ENCODE measurements at regions not wholly inside any gene's neighbourhood (a gene's known extent, or its start where the extent isn't known, plus 50 kb on each side); places are given as distances from the start of the nearest gene placed in this dataset.

GRCh38 chr6:166023273-166023989 lies 144.2 kb downstream of the TBXT start (continued):
- TF ChIP-seq ZNF462 (CRISPR knock-in tag; IDR thresholded peaks at IDR 0.05) (no peak), CREB1 (CRISPR knock-in tag; IDR thresholded peaks at IDR 0.05; ENCODE audit: low read depth) (no peak)

DNA sequence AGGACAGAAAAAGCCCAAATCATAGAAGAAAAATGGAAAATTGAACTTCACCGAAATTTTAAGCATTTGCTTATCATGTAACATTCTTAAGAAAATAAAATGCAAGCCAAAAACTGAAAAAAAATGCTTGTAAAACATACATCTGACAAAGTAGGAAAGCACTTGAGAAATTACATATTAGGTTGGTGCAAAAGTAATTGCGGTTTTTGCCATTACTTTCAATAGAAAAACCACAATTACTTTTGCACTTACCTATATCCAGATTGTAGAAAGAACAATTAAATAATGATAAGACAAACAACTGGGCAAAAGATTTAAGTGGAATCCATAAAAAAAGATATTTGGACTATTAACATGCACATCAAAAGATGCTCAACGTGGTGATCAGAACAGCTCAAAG lies 146.2 kb downstream of the TBXT start:
- no peak for DNase-seq (ENCODE audit: low spot score)
- Mint-ChIP-seq H3K36me3 (ENCODE audit: low read depth) (peaks cover 8% of the 10 kb centered on the region; the same call in 2 of the 3 replicates), H3K4me3 (no peak overlapping the region), H3K4me1 (no peaks in the 10 kb centered on the region), H3K27me3 (ENCODE audit: insufficient read depth, low read depth, poor library complexity) (peaks cover 3% of the 10 kb centered on the region), H3K9me3 (peaks cover 29% of the 10 kb centered on the region), H3K27ac (no peak overlapping the region)
- H3K36me3 ChIP-seq (ENCODE audit: insufficient read depth), result peaks cover 2% of the 10 kb centered on the region; the same call in 1 of the 2 replicates
- no peaks in the 10 kb centered on the region for H3K27me3 ChIP-seq (ENCODE audit: insufficient read depth)
- H3K4me2 ChIP-seq, result no peak overlapping the region
- H3K9me2 ChIP-seq (ENCODE audit: insufficient read depth), result 0 out of 2 replicates have a peak, but pooled peaks cover 3% of the 10 kb centered on the region
- no peaks in the 10 kb centered on the region for H3K4me1 ChIP-seq (ENCODE audit: insufficient read depth)
- no peak overlapping the region for H2AFZ ChIP-seq
- no peaks in the 10 kb centered on the region for H3F3A ChIP-seq (replicated peaks; ENCODE audit: low read depth)
- no peaks in the 10 kb centered on the region for H4K20me1 ChIP-seq (replicated peaks; ENCODE audit: insufficient read depth)
- ATAC-seq, result no peak
- no peak overlapping the region for H3K4me3 ChIP-seq
- no peaks in the 10 kb centered on the region for H3K79me2 ChIP-seq (replicated peaks; ENCODE audit: insufficient read depth)
- no peak overlapping the region for H3K27ac ChIP-seq (ENCODE audit: low read depth)
- TF ChIP-seq ZNF331 (CRISPR knock-in tag; IDR thresholded peaks at IDR 0.05; ENCODE audit: low read depth) (no peak), ZNF114 (CRISPR knock-in tag; IDR thresholded peaks at IDR 0.05) (no peak), NANOG (IDR thresholded peaks at IDR 0.05; ENCODE audit: borderline replicate concordance) (no peak), POLR2AphosphoS5 (IDR thresholded peaks at IDR 0.05; ENCODE audit: low read depth) (no peak), JUNB (IDR thresholded peaks at IDR 0.05; ENCODE audit: unreplicated experiment) (no peak), STAT1 (IDR thresholded peaks at IDR 0.05; ENCODE audit: unreplicated experiment) (no peak), EZH2 (IDR thresholded peaks at IDR 0.05; ENCODE audit: low read depth, unreplicated experiment) (no peak)
- TF ChIP-seq, protein P1, sequence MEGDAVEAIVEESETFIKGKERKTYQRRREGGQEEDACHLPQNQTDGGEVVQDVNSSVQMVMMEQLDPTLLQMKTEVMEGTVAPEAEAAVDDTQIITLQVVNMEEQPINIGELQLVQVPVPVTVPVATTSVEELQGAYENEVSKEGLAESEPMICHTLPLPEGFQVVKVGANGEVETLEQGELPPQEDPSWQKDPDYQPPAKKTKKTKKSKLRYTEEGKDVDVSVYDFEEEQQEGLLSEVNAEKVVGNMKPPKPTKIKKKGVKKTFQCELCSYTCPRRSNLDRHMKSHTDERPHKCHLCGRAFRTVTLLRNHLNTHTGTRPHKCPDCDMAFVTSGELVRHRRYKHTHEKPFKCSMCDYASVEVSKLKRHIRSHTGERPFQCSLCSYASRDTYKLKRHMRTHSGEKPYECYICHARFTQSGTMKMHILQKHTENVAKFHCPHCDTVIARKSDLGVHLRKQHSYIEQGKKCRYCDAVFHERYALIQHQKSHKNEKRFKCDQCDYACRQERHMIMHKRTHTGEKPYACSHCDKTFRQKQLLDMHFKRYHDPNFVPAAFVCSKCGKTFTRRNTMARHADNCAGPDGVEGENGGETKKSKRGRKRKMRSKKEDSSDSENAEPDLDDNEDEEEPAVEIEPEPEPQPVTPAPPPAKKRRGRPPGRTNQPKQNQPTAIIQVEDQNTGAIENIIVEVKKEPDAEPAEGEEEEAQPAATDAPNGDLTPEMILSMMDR (conservative IDR thresholded peaks at IDR 0.05; ENCODE audit: low read depth in 2 of 2), result no peak

Data from GM23338 (cell line).